PC-3 (cell line): ENCODE measurements at regions not wholly inside any gene's neighbourhood (a gene's known extent, or its start where the extent isn't known, plus 50 kb on each side); places are given as distances from the start of the nearest gene placed in this dataset.
A peak's percentile ranks its signal among the peaks of the same experiment; 100 is the strongest.
"Not testable (repeated sequence)": the region's sequence is repeated elsewhere in the genome, so short reads cannot be mapped to it uniquely, and the experiment has no call there.

Experiments
- ATAC-seq: fragments of 200-7000 bp; cut with Tn5 transposase; 2 replicates; pipeline ENCODE4 v1.9.1; 2020; ENCODE audit warnings: mild to moderate bottlenecking, moderate library complexity
- BruUV-seq: library from RNA; stranded (reverse); fragments of 400-500 nt; replicated peaks from 2 replicates; lab custom pipeline; 2021; lab: Mats Ljungman, UMichigan
- CTCF ChIA-PET: fragments of 300-600 bp; sonication (Branson Sonifier 250); formaldehyde crosslinking; loops from one replicate; lab custom pipeline; 2022; ENCODE audit warnings: antibody characterized with exemption; lab: Charles Lee
- POLR2A ChIA-PET: fragments of 300-600 bp; sonication (Branson Sonifier 250); formaldehyde crosslinking; loops from one replicate; lab custom pipeline; 2022; ENCODE audit warnings: antibody characterized with exemption; ENCODE audit not compliant: unreplicated experiment; lab: Charles Lee
- DNase-seq: peaks from one replicate; pipeline ENCODE4 v3.0.0-alpha.2; 2015
- H2AFZ ChIP-seq: fragments of 300-600 bp; sonication (generic); 2 replicates; pipeline ENCODE4 v1.6.0; 2016; ENCODE audit warnings: antibody characterized with exemption, low read length
- H3F3A ChIP-seq: fragments of 300-600 bp; sonication (generic); one replicate; pipeline ENCODE4 v1.6.0; 2017; ENCODE audit warnings: antibody characterized with exemption, low read length, control low read depth, mild to moderate bottlenecking; ENCODE audit not compliant: unreplicated experiment
- H3K27ac ChIP-seq: fragments of 300-600 bp; sonication (generic); 2 replicates; pipeline ENCODE4 v1.5.1; 2016; ENCODE audit warnings: mild to moderate bottlenecking, low read length
- H3K27me3 ChIP-seq: fragments of 300-600 bp; sonication (generic); 2 replicates; pipeline ENCODE4 v1.6.1; 2016; ENCODE audit warnings: low read length, mixed read lengths
- H3K36me3 ChIP-seq: fragments of 300-600 bp; sonication (generic); 2 replicates; pipeline ENCODE4 v1.6.1; 2016; ENCODE audit warnings: low read depth, mixed run types, low read length, mixed read lengths
- H3K4me1 ChIP-seq: fragments of 300-600 bp; sonication (generic); 2 replicates; pipeline ENCODE4 v1.5.1; 2016; ENCODE audit warnings: low read length; ENCODE audit not compliant: insufficient read depth
- H3K4me2 ChIP-seq: fragments of 300-600 bp; sonication (generic); 2 replicates; pipeline ENCODE4 v1.6.0; 2016; ENCODE audit warnings: low read length
- H3K4me3 ChIP-seq: fragments of 300-600 bp; sonication (generic); 2 replicates; pipeline ENCODE4 v1.5.1; 2016; ENCODE audit warnings: mild to moderate bottlenecking, low read length, mixed read lengths
- H3K79me2 ChIP-seq: fragments of 300-600 bp; sonication (generic); 2 replicates; pipeline ENCODE4 v1.6.1; 2017; ENCODE audit warnings: low read length, mixed read lengths
- H3K9ac ChIP-seq: fragments of 300-600 bp; sonication (generic); 2 replicates; pipeline ENCODE4 v1.6.0; 2016; ENCODE audit warnings: mild to moderate bottlenecking, low read length
- H3K9me2 ChIP-seq: fragments of 300-600 bp; sonication (generic); replicated peaks from 2 replicates; pipeline ENCODE4 v1.6.1; 2016; ENCODE audit warnings: mixed run types, low read length, mixed read lengths
- H3K9me3 ChIP-seq: fragments of 300-600 bp; sonication (generic); 2 replicates; pipeline ENCODE4 v1.6.1; 2016; ENCODE audit warnings: low read length, mixed read lengths
- H4K20me1 ChIP-seq: fragments of 300-600 bp; sonication (generic); 2 replicates; pipeline ENCODE4 v1.6.1; 2016; ENCODE audit warnings: low read length, mixed read lengths
- CTCF ChIP-seq: fragments of 300-600 bp; sonication (generic); conservative IDR thresholded peaks from 2 replicates; pipeline ENCODE4 v1.5.1; 2017; ENCODE audit warnings: antibody characterized with exemption, low read depth, mild to moderate bottlenecking, low read length
- EZH2 ChIP-seq: fragments of 300-600 bp; sonication (generic); IDR thresholded peaks from one replicate; pipeline ENCODE4 v1.6.1; 2017; ENCODE audit warnings: antibody characterized with exemption, mild to moderate bottlenecking, low read length; ENCODE audit not compliant: unreplicated experiment
- EZH2phosphoT487 ChIP-seq: fragments of 300-600 bp; sonication (generic); IDR thresholded peaks from 2 replicates; pipeline ENCODE4 v1.6.1; 2018; ENCODE audit warnings: mild to moderate bottlenecking, antibody characterized with exemption, low read length, borderline replicate concordance
- intact Hi-C: fragments of 100-400 bp; cut with micrococcal nuclease; formaldehyde crosslinking; loops from 2 replicates; pipeline ENCODE4 v1.9.0; 2023

GRCh38 chr7:9127901-9128300 lies 694.5 kb downstream of the NXPH1 start:
- Histone ChIP-seq H4K20me1 (no peaks in the 10 kb centered on the region), H3K9me2 (no peaks in the 10 kb centered on the region), H3K27me3 (no peaks in the 10 kb centered on the region), H3F3A (no peaks in the 10 kb centered on the region), H3K79me2 (no peaks in the 10 kb centered on the region), H2AFZ (no peak overlapping the region), H3K9me3 (no peaks in the 10 kb centered on the region), H3K36me3 (no peaks in the 10 kb centered on the region), H3K4me1 (no peaks in the 10 kb centered on the region), H3K4me2 (no peak overlapping the region), H3K4me3 (no peak overlapping the region), H3K27ac (no peak overlapping the region), H3K9ac (no peak overlapping the region)
- no peak for TF ChIP-seq EZH2
- TF ChIP-seq CTCF = no peak
- TF ChIP-seq EZH2phosphoT487 = no peak
- DNase-seq = no peak
- ATAC-seq = no peak
- BruUV-seq = no TSS peak
- intact Hi-C loops = no loop called here
- POLR2A ChIA-PET = no interaction called here
- CTCF ChIA-PET = no interaction called here

- BruUV-seq = no TSS peak
- Histone ChIP-seq H3K9me3 (0 out of 2 replicates have a peak, but pooled peaks cover 14% of the 10 kb centered on the region), H3K4me1 (no peaks in the 10 kb centered on the region; the same call in 1 of the 2 replicates), H3K4me2 (no peak overlapping the region), H4K20me1 (no peaks in the 10 kb centered on the region), H3K36me3 (no peaks in the 10 kb centered on the region), H3K9me2 (no peaks in the 10 kb centered on the region), H3K27ac (no peak overlapping the region), H3K27me3 (no peaks in the 10 kb centered on the region), H3F3A (no peaks in the 10 kb centered on the region), H2AFZ (no peak overlapping the region), H3K79me2 (no peaks in the 10 kb centered on the region), H3K4me3 (no peak overlapping the region), H3K9ac (no peak overlapping the region)
- CTCF ChIA-PET = no interaction called here
- intact Hi-C loops = no loop called here
- POLR2A ChIA-PET = no interaction called here
- no peak for ATAC-seq
- DNase-seq = no peak
- no peak for TF ChIP-seq CTCF
- TF ChIP-seq EZH2 = no peak
- TF ChIP-seq EZH2phosphoT487 = no peak
Measured at GRCh38 chr7:9148687-9149086, 715.3 kb downstream of the NXPH1 start.

- ChIA-PET CTCF (interaction anchor here (0.6 kb wide), 1 partner anchor 91 kb away, joined by 5 read pairs; no protein-coding TSS in a partner anchor), POLR2A (no interaction called here)
- Histone ChIP-seq H3K9me2 (no peaks in the 10 kb centered on the region), H3K79me2 (no peaks in the 10 kb centered on the region), H3K27me3 (no peaks in the 10 kb centered on the region), H3K4me2 (no peak overlapping the region), H3K9me3 (0 out of 2 replicates have a peak, but pooled peaks cover 14% of the 10 kb centered on the region), H3F3A (no peaks in the 10 kb centered on the region), H3K27ac (peak overlapping the region; percentile 16; the same call in 1 of the 2 replicates), H3K4me3 (no peak overlapping the region), H3K9ac (no peak overlapping the region), H2AFZ (no peak overlapping the region), H4K20me1 (no peaks in the 10 kb centered on the region), H3K36me3 (no peaks in the 10 kb centered on the region), H3K4me1 (no peaks in the 10 kb centered on the region; the same call in 1 of the 2 replicates)
- BruUV-seq = no TSS peak
- DNase-seq (peak; percentile 23), ATAC-seq (peak; percentile 77)
- TF ChIP-seq EZH2phosphoT487 = no peak
- no peak for TF ChIP-seq EZH2
- no peak for TF ChIP-seq CTCF
- intact Hi-C loops = no loop called here
Measured at GRCh38 chr7:9149499-9150082, 716.2 kb downstream of the NXPH1 start.

GRCh38 chr7:9163691-9164090 lies 730.3 kb downstream of the NXPH1 start:
- DNase-seq, CTCF ChIA-PET, H3F3A ChIP-seq, H4K20me1 ChIP-seq, intact Hi-C loops, H3K9me3 ChIP-seq, H3K79me2 ChIP-seq, POLR2A ChIA-PET, H3K9ac ChIP-seq, H3K27ac ChIP-seq, H3K27me3 ChIP-seq, H3K4me1 ChIP-seq, H2AFZ ChIP-seq, H3K4me3 ChIP-seq, H3K9me2 ChIP-seq, H3K36me3 ChIP-seq, H3K4me2 ChIP-seq, ATAC-seq, BruUV-seq: not testable (repeated sequence)
